ENCODE measurements at regions not wholly inside any gene's neighbourhood (a gene's known extent, or its start where the extent isn't known, plus 50 kb on each side); places are given as distances from the start of the nearest gene placed in this dataset.

GRCh38 chr6:170156448-170157375, 134.2 kb downstream of the DLL1 start:
- H3K4me3 ChIP-seq (ENCODE audit: low read depth, low read length), result no peak overlapping the region
- TF ChIP-seq CTCF (IDR thresholded peaks at IDR 0.05; ENCODE audit: insufficient read depth, low read length), result no peak
- no peak for DNase-seq (ENCODE audit: low read depth)

- no peak for TF ChIP-seq CTCF (IDR thresholded peaks at IDR 0.05; ENCODE audit: insufficient read depth, low read length)
- DNase-seq (ENCODE audit: low read depth), result no peak
- no peak overlapping the region for H3K4me3 ChIP-seq (ENCODE audit: low read depth, low read length)
Measured at GRCh38 chr6:170155464-170156196, 135.2 kb downstream of the DLL1 start.

- TF ChIP-seq CTCF (IDR thresholded peaks at IDR 0.05; ENCODE audit: insufficient read depth, low read length), result no peak
- DNase-seq (ENCODE audit: low read depth), result no peak
- no peak overlapping the region for H3K4me3 ChIP-seq (ENCODE audit: low read depth, low read length)
Measured at GRCh38 chr6:170153436-170154319, 137.2 kb downstream of the DLL1 start.

GRCh38 chr6:170152989-170153388, 137.9 kb downstream of the DLL1 start:
- H3K4me3 ChIP-seq (ENCODE audit: low read depth, low read length), result no peak overlapping the region
- no peak for TF ChIP-seq CTCF (IDR thresholded peaks at IDR 0.05; ENCODE audit: insufficient read depth, low read length)
- no peak for DNase-seq (ENCODE audit: low read depth)

- no peak overlapping the region for H3K4me3 ChIP-seq (ENCODE audit: low read depth, low read length)
- no peak for DNase-seq (ENCODE audit: low read depth)
- no peak for TF ChIP-seq CTCF (IDR thresholded peaks at IDR 0.05; ENCODE audit: insufficient read depth, low read length)
Measured at GRCh38 chr6:170152124-170152926, 138.6 kb downstream of the DLL1 start.

GRCh38 chr6:170151804-170152123, 139.1 kb downstream of the DLL1 start:
- TF ChIP-seq CTCF (IDR thresholded peaks at IDR 0.05; ENCODE audit: insufficient read depth, low read length), result no peak
- H3K4me3 ChIP-seq (ENCODE audit: low read depth, low read length), result no peak overlapping the region

More at GRCh38 chr6:170151804-170152123, 139.1 kb downstream of the DLL1 start:
- DNase-seq (ENCODE audit: low read depth), result no peak
